Hepatocyte (in vitro differentiated cells): ENCODE measurements at regions not wholly inside any gene's neighbourhood (a gene's known extent, or its start where the extent isn't known, plus 50 kb on each side); places are given as distances from the start of the nearest gene placed in this dataset.
A peak's percentile ranks its signal among the peaks of the same experiment; 100 is the strongest.

Source experiments
- DNase-seq: peaks from one replicate; pipeline ENCODE4 v3.0.0-alpha.2; 2016; ENCODE audit warnings: low spot score
- H2AFZ ChIP-seq: fragments of 200-600 bp; sonication (generic); 2 replicates; pipeline ENCODE4 v1.6.0; 2016; ENCODE audit warnings: antibody characterized with exemption, mild to moderate bottlenecking
- H3K27ac ChIP-seq: fragments of 200-600 bp; sonication (generic); 2 replicates; pipeline ENCODE4 v1.5.1; 2016; ENCODE audit warnings: mild to moderate bottlenecking
- H3K27me3 ChIP-seq: fragments of 200-600 bp; sonication (generic); 2 replicates; pipeline ENCODE4 v1.6.1; 2016
- H3K36me3 ChIP-seq: fragments of 200-600 bp; sonication (generic); replicated peaks from 2 replicates; pipeline ENCODE4 v1.5.1; 2016; ENCODE audit warnings: low read depth; ENCODE audit not compliant: insufficient read depth
- H3K4me1 ChIP-seq: fragments of 200-600 bp; sonication (generic); 2 replicates; pipeline ENCODE4 v1.5.1; 2016; ENCODE audit warnings: mild to moderate bottlenecking, moderate library complexity; ENCODE audit not compliant: insufficient read depth
- H3K4me2 ChIP-seq: fragments of 200-600 bp; sonication (generic); 2 replicates; pipeline ENCODE4 v1.6.0; 2016
- H3K4me3 ChIP-seq: fragments of 200-600 bp; sonication (generic); 2 replicates; pipeline ENCODE4 v1.5.1; 2016; ENCODE audit warnings: mild to moderate bottlenecking
- H3K79me2 ChIP-seq: fragments of 200-600 bp; sonication (generic); 2 replicates; pipeline ENCODE4 v1.6.0; 2017; ENCODE audit warnings: mild to moderate bottlenecking
- H3K9me2 ChIP-seq: fragments of 200-600 bp; sonication (generic); replicated peaks from 2 replicates; pipeline ENCODE4 v1.6.0; 2017; ENCODE audit warnings: mild to moderate bottlenecking; ENCODE audit not compliant: insufficient read depth
- H3K9me3 ChIP-seq: fragments of 200-600 bp; sonication (generic); 2 replicates; pipeline ENCODE4 v1.5.1; 2016; ENCODE audit warnings: low read depth, mild to moderate bottlenecking
- H4K20me1 ChIP-seq: fragments of 200-600 bp; sonication (generic); 2 replicates; pipeline ENCODE4 v1.6.0; 2016; ENCODE audit warnings: mild to moderate bottlenecking; ENCODE audit not compliant: insufficient read depth, poor library complexity, severe bottlenecking
- CTCF ChIP-seq: fragments of 200-600 bp; sonication (generic); IDR thresholded peaks from 2 replicates; pipeline ENCODE4 v1.5.1; 2016; ENCODE audit warnings: antibody characterized with exemption, mild to moderate bottlenecking; ENCODE audit not compliant: poor library complexity
- EZH2 ChIP-seq: fragments of 200-600 bp; sonication (generic); IDR thresholded peaks from 2 replicates; pipeline ENCODE4 v1.6.1; 2016; ENCODE audit warnings: antibody characterized with exemption, mild to moderate bottlenecking, borderline replicate concordance
- EZH2phosphoT487 ChIP-seq: fragments of 200-600 bp; sonication (generic); IDR thresholded peaks from one replicate; pipeline ENCODE4 v1.6.1; 2018; ENCODE audit warnings: antibody characterized with exemption, mild to moderate bottlenecking, low read depth, moderate library complexity; ENCODE audit not compliant: unreplicated experiment, severe bottlenecking
- WGBS: methylation state at CpG from one replicate; pipeline ENCODE4 v1.1.6; 2016; ENCODE audit warnings: low lambda C conversion rate; ENCODE audit errors: missing lambda C conversion rate; 5-methylcytosine and 5-hydroxymethylcytosine counted together

DNA sequence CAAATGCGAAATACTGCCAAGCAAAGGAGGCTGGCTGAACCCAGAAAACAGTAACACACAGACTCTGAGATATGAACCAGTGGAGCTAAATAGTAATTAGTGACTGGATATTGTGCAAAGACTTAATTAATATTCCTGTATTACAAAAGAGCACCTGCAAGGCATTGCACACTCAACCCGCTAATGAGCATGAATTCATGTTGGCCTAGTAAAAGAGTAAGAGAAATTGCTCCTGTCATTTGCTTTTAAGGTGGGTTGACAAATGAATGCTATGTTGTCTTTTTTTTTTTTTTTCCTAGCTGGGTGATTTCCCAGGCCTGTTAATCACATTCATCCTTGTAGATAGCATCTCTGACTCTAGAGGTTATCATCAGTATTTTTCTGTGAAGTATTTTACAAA lies 87.0 kb upstream of the CERS6 start:
- H3K4me2 ChIP-seq: no peak overlapping the region
- H4K20me1 ChIP-seq: no peaks in the 10 kb centered on the region
- DNase-seq: no peak
- no peaks in the 10 kb centered on the region for H3K9me2 ChIP-seq
- H3K4me3 ChIP-seq: no peak overlapping the region
- no peak overlapping the region for H2AFZ ChIP-seq
- TF ChIP-seq EZH2: no peak
- no peaks in the 10 kb centered on the region for H3K36me3 ChIP-seq
- WGBS: 97% methylated on average over 2 of the region's 2 CpGs
- no peak overlapping the region for H3K27ac ChIP-seq
- no peaks in the 10 kb centered on the region for H3K4me1 ChIP-seq
- H3K27me3 ChIP-seq: no peaks in the 10 kb centered on the region
- no peaks in the 10 kb centered on the region for H3K9me3 ChIP-seq
- no peaks in the 10 kb centered on the region for H3K79me2 ChIP-seq

- Histone ChIP-seq H3K36me3 (no peaks in the 10 kb centered on the region), H3K79me2 (no peaks in the 10 kb centered on the region), H3K9me3 (no peaks in the 10 kb centered on the region), H3K27me3 (no peaks in the 10 kb centered on the region), H4K20me1 (no peaks in the 10 kb centered on the region), H3K9me2 (no peaks in the 10 kb centered on the region), H3K4me3 (no peak overlapping the region), H3K27ac (no peak overlapping the region), H3K4me1 (no peaks in the 10 kb centered on the region), H2AFZ (no peak overlapping the region), H3K4me2 (no peak overlapping the region)
- DNase-seq: no peak
- 90% methylated on average over 4 of the region's 4 CpGs for WGBS
- TF ChIP-seq EZH2 (no peak), EZH2phosphoT487 (no peak), CTCF (no peak)
Observed at GRCh38 chr2:168371273-168372019, 84.6 kb upstream of the CERS6 start.

GRCh38 chr2:168373468-168373867 lies 82.6 kb upstream of the CERS6 start:
- H3K4me1 ChIP-seq: no peaks in the 10 kb centered on the region
- no peaks in the 10 kb centered on the region for H4K20me1 ChIP-seq
- no peak overlapping the region for H3K4me3 ChIP-seq
- no peak overlapping the region for H3K27ac ChIP-seq
- TF ChIP-seq EZH2phosphoT487 (no peak), EZH2 (no peak), CTCF (no peak)
- no peak overlapping the region for H3K4me2 ChIP-seq
- no peaks in the 10 kb centered on the region for H3K9me2 ChIP-seq
- no peaks in the 10 kb centered on the region for H3K9me3 ChIP-seq
- no peaks in the 10 kb centered on the region for H3K27me3 ChIP-seq
- 100% methylated on average over 2 of the region's 2 CpGs for WGBS
- H2AFZ ChIP-seq: no peak overlapping the region
- H3K36me3 ChIP-seq: no peaks in the 10 kb centered on the region
- DNase-seq: no peak
- H3K79me2 ChIP-seq: no peaks in the 10 kb centered on the region

DNA sequence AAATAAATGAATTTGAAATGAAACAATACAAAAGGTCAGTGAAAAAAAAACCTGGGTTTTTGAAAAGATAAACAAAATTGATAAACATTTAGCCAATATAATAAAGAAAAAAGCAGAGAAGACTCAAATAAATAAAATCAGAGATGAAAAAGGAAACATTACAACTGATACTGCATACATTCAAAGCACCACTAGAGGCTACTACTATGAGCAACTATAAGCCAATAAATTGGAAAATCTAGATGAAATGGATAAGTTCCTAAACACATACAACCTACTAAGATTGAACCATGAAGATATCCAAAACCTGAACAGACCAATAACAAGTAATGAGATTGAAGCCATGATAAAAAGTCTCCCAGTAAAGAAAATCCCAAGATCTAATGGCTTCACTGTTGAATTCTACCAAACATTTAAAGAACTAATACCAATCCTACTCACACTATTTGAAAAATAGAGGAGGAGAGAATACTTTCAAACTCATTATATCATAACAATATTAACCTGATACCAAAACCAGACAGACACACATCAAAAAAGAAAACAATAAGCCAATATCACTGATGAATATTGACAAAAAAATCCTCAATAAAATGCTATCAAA lies 80.8 kb upstream of the CERS6 start:
- H3K4me2 ChIP-seq: no peak overlapping the region
- no peaks in the 10 kb centered on the region for H4K20me1 ChIP-seq
- H3K79me2 ChIP-seq: no peaks in the 10 kb centered on the region
- no peak for TF ChIP-seq EZH2phosphoT487
- TF ChIP-seq CTCF: peak; percentile 45
- no peak for TF ChIP-seq EZH2
- H3K4me1 ChIP-seq: no peaks in the 10 kb centered on the region
- H3K9me3 ChIP-seq: no peaks in the 10 kb centered on the region
- no peak overlapping the region for H3K27ac ChIP-seq
- H3K36me3 ChIP-seq: no peaks in the 10 kb centered on the region
- no peak overlapping the region for H3K4me3 ChIP-seq
- no peak for DNase-seq
- H2AFZ ChIP-seq: no peak overlapping the region
- H3K9me2 ChIP-seq: no peaks in the 10 kb centered on the region
- no peaks in the 10 kb centered on the region for H3K27me3 ChIP-seq
